ENCODE measurements at regions not wholly inside any gene's neighbourhood (a gene's known extent, or its start where the extent isn't known, plus 50 kb on each side); places are given as distances from the start of the nearest gene placed in this dataset.
"Not testable (repeated sequence)": the region's sequence is repeated elsewhere in the genome, so short reads cannot be mapped to it uniquely, and the experiment has no call there.

- no peak overlapping the region for H3K27ac ChIP-seq (ENCODE audit: low read depth, low read length)
- no peaks in the 10 kb centered on the region for H3K9me3 ChIP-seq (ENCODE audit: control insufficient read depth in 1 of 2, low read length in 2 of 2)
- Mint-ChIP-seq H3K36me3 (no peaks in the 10 kb centered on the region), H3K27ac (no peak overlapping the region), H3K27me3 (no peaks in the 10 kb centered on the region), H3K4me3 (no peak overlapping the region), H3K9me3 (peaks cover 0 to 3% (median 0%) of the 10 kb centered on the region in 8 donors), H3K4me1 (no peaks in the 10 kb centered on the region)
- H3K27me3 ChIP-seq (ENCODE audit: insufficient read depth, low read length): no peaks in the 10 kb centered on the region
- H3K36me3 ChIP-seq (ENCODE audit: insufficient read depth, low read length): no peaks in the 10 kb centered on the region
- intact Hi-C loops (cut with micrococcal nuclease): no loop called here
- H3K4me3 ChIP-seq (ENCODE audit: low read length in 2 of 2): no peak overlapping the region
- ChIA-PET CTCF (ENCODE audit: partially characterized antibody) (no interaction called here), POLR2A (ENCODE audit: partially characterized antibody) (no interaction called here)
- DNase-seq: no peak
- no peaks in the 10 kb centered on the region for H3K4me1 ChIP-seq (ENCODE audit: insufficient read depth, low read length)
Observed at GRCh38 chrX:51182545-51182944, 150.1 kb upstream of the NUDT10 start.

- no peak overlapping the region for H3K27ac ChIP-seq (ENCODE audit: low read depth, low read length)
- DNase-seq: no peak
- H3K4me1 Mint-ChIP-seq: no peaks in the 10 kb centered on the region
- H3K4me3 Mint-ChIP-seq: no peak overlapping the region
- H3K27me3 ChIP-seq (ENCODE audit: insufficient read depth, low read length): no peaks in the 10 kb centered on the region
- H3K9me3 Mint-ChIP-seq: peaks cover 0 to 32% (median 19%) of the 10 kb centered on the region in 8 donors
- no peaks in the 10 kb centered on the region for H3K27me3 Mint-ChIP-seq
- ChIA-PET CTCF (ENCODE audit: partially characterized antibody) (no interaction called here), POLR2A (ENCODE audit: partially characterized antibody) (no interaction called here)
- no peak overlapping the region for H3K27ac Mint-ChIP-seq
- H3K4me3 ChIP-seq (ENCODE audit: low read length in 2 of 2): no peak overlapping the region
- H3K36me3 ChIP-seq (ENCODE audit: insufficient read depth, low read length): no peaks in the 10 kb centered on the region
- no peaks in the 10 kb centered on the region for H3K9me3 ChIP-seq (ENCODE audit: control insufficient read depth in 1 of 2, low read length in 2 of 2)
- intact Hi-C loops (cut with micrococcal nuclease): no loop called here
- peaks cover 4 to 20% of the 10 kb centered on the region in 2 donors for H3K36me3 Mint-ChIP-seq
- H3K4me1 ChIP-seq (ENCODE audit: insufficient read depth, low read length): no peaks in the 10 kb centered on the region
Observed at GRCh38 chrX:51192104-51192503, 140.5 kb upstream of the NUDT10 start.

GRCh38 chrX:51215266-51215665 lies 117.4 kb upstream of the NUDT10 start:
- Mint-ChIP-seq H3K9me3 (peaks cover 0 to 3% (median 0%) of the 10 kb centered on the region in 8 donors), H3K4me3 (no peak overlapping the region), H3K36me3 (no peaks in the 10 kb centered on the region), H3K4me1 (no peaks in the 10 kb centered on the region), H3K27me3 (no peaks in the 10 kb centered on the region), H3K27ac (no peak overlapping the region)
- Histone ChIP-seq H3K36me3 (ENCODE audit: insufficient read depth, low read length) (no peaks in the 10 kb centered on the region), H3K9me3 (ENCODE audit: control insufficient read depth in 1 of 2, low read length in 2 of 2) (no peaks in the 10 kb centered on the region), H3K27me3 (ENCODE audit: insufficient read depth, low read length) (no peaks in the 10 kb centered on the region), H3K27ac (ENCODE audit: low read depth, low read length) (no peak overlapping the region), H3K4me1 (ENCODE audit: insufficient read depth, low read length) (no peaks in the 10 kb centered on the region), H3K4me3 (ENCODE audit: low read length in 2 of 2) (no peak overlapping the region)
- POLR2A ChIA-PET (ENCODE audit: partially characterized antibody): no interaction called here
- intact Hi-C loops (cut with micrococcal nuclease): no loop called here
- DNase-seq: no peak
- CTCF ChIA-PET (ENCODE audit: partially characterized antibody): no interaction called here

GRCh38 chrX:51215856-51216255 lies 116.8 kb upstream of the NUDT10 start:
- no peak for DNase-seq
- Histone ChIP-seq H3K4me3 (ENCODE audit: low read length in 2 of 2) (no peak overlapping the region), H3K9me3 (ENCODE audit: control insufficient read depth in 1 of 2, low read length in 2 of 2) (no peaks in the 10 kb centered on the region), H3K27me3 (ENCODE audit: insufficient read depth, low read length) (no peaks in the 10 kb centered on the region), H3K27ac (ENCODE audit: low read depth, low read length) (no peak overlapping the region), H3K36me3 (ENCODE audit: insufficient read depth, low read length) (no peaks in the 10 kb centered on the region), H3K4me1 (ENCODE audit: insufficient read depth, low read length) (no peaks in the 10 kb centered on the region)
- POLR2A ChIA-PET (ENCODE audit: partially characterized antibody): no interaction called here
- Mint-ChIP-seq H3K27me3 (no peaks in the 10 kb centered on the region), H3K4me3 (no peak overlapping the region), H3K9me3 (peaks cover 0 to 3% (median 0%) of the 10 kb centered on the region in 8 donors), H3K27ac (no peak overlapping the region), H3K36me3 (no peaks in the 10 kb centered on the region), H3K4me1 (no peaks in the 10 kb centered on the region)
- CTCF ChIA-PET (ENCODE audit: partially characterized antibody): no interaction called here
- intact Hi-C loops (cut with micrococcal nuclease): no loop called here

GRCh38 chrX:51242212-51242611 lies 90.4 kb upstream of the NUDT10 start:
- no peak overlapping the region for H3K27ac ChIP-seq (ENCODE audit: low read depth, low read length)
- POLR2A ChIA-PET (ENCODE audit: partially characterized antibody): no interaction called here
- H3K4me3 Mint-ChIP-seq: no peak overlapping the region

GRCh38 chrX:51257490-51257889 lies 75.1 kb upstream of the NUDT10 start:
- Mint-ChIP-seq H3K4me1 (no peaks in the 10 kb centered on the region), H3K27ac (no peak overlapping the region), H3K4me3 (no peak overlapping the region), H3K27me3 (no peaks in the 10 kb centered on the region), H3K36me3 (no peaks in the 10 kb centered on the region), H3K9me3 (peaks cover 0 to 10% (median 3%) of the 10 kb centered on the region in 8 donors)
- H3K4me1 ChIP-seq (ENCODE audit: insufficient read depth, low read length): no peaks in the 10 kb centered on the region
- POLR2A ChIA-PET (ENCODE audit: partially characterized antibody): no interaction called here
- no peak for DNase-seq
- H3K27me3 ChIP-seq (ENCODE audit: insufficient read depth, low read length): no peaks in the 10 kb centered on the region
- H3K27ac ChIP-seq (ENCODE audit: low read depth, low read length): no peak overlapping the region
- no peaks in the 10 kb centered on the region for H3K36me3 ChIP-seq (ENCODE audit: insufficient read depth, low read length)
- no peak overlapping the region for H3K4me3 ChIP-seq (ENCODE audit: low read length in 2 of 2)
- intact Hi-C loops (cut with micrococcal nuclease): no loop called here
- H3K9me3 ChIP-seq (ENCODE audit: control insufficient read depth in 1 of 2, low read length in 2 of 2): no peaks in the 10 kb centered on the region
- CTCF ChIA-PET (ENCODE audit: partially characterized antibody): no interaction called here

More at GRCh38 chrX:51242212-51242611, 90.4 kb upstream of the NUDT10 start:
- Mint-ChIP-seq H3K27me3 (no peaks in the 10 kb centered on the region), H3K27ac (no peak overlapping the region), H3K4me1 (peaks cover 0 to 2% (median 0%) of the 10 kb centered on the region in 4 donors), H3K36me3 (peaks cover 15 to 30% of the 10 kb centered on the region in 2 donors), H3K9me3 (peaks cover 0 to 50% (median 35%) of the 10 kb centered on the region in 8 donors)
- DNase-seq: no peak
- Histone ChIP-seq H3K4me1 (ENCODE audit: insufficient read depth, low read length) (no peaks in the 10 kb centered on the region), H3K4me3 (ENCODE audit: low read length in 2 of 2) (no peak overlapping the region), H3K36me3 (ENCODE audit: insufficient read depth, low read length) (no peaks in the 10 kb centered on the region), H3K9me3 (ENCODE audit: control insufficient read depth in 1 of 2, low read length in 2 of 2) (no peaks in the 10 kb centered on the region), H3K27me3 (ENCODE audit: insufficient read depth, low read length) (no peaks in the 10 kb centered on the region)
- intact Hi-C loops (cut with micrococcal nuclease): no loop called here
- CTCF ChIA-PET (ENCODE audit: partially characterized antibody): no interaction called here

- H3K4me1 ChIP-seq (ENCODE audit: insufficient read depth, low read length); CTCF ChIA-PET (ENCODE audit: partially characterized antibody); intact Hi-C loops (cut with micrococcal nuclease); H3K9me3 ChIP-seq (ENCODE audit: control insufficient read depth in 1 of 2, low read length in 2 of 2); POLR2A ChIA-PET (ENCODE audit: partially characterized antibody); H3K4me3 Mint-ChIP-seq; H3K27me3 Mint-ChIP-seq; H3K36me3 Mint-ChIP-seq; H3K36me3 ChIP-seq (ENCODE audit: insufficient read depth, low read length); H3K27me3 ChIP-seq (ENCODE audit: insufficient read depth, low read length); H3K27ac Mint-ChIP-seq; H3K4me3 ChIP-seq (ENCODE audit: low read length in 2 of 2); H3K4me1 Mint-ChIP-seq; H3K27ac ChIP-seq (ENCODE audit: low read depth, low read length); DNase-seq: not testable (repeated sequence)
- H3K9me3 Mint-ChIP-seq: peaks cover 0 to 13% (median 5%) of the 10 kb centered on the region in 8 donors
Observed at GRCh38 chrX:51262271-51262670, 70.4 kb upstream of the NUDT10 start.

- DNase-seq: no peak
- Mint-ChIP-seq H3K36me3 (peaks cover 0 to 3% of the 10 kb centered on the region in 2 donors), H3K4me1 (no peaks in the 10 kb centered on the region), H3K4me3 (no peak overlapping the region), H3K27ac (no peak overlapping the region), H3K9me3 (peaks cover 0 to 11% (median 1%) of the 10 kb centered on the region in 8 donors), H3K27me3 (no peaks in the 10 kb centered on the region)
- no peaks in the 10 kb centered on the region for H3K9me3 ChIP-seq (ENCODE audit: control insufficient read depth in 1 of 2, low read length in 2 of 2)
- POLR2A ChIA-PET (ENCODE audit: partially characterized antibody): no interaction called here
- H3K36me3 ChIP-seq (ENCODE audit: insufficient read depth, low read length): no peaks in the 10 kb centered on the region
- H3K27me3 ChIP-seq (ENCODE audit: insufficient read depth, low read length): no peaks in the 10 kb centered on the region
- intact Hi-C loops (cut with micrococcal nuclease): no loop called here
- H3K4me3 ChIP-seq (ENCODE audit: low read length in 2 of 2): no peak overlapping the region
- H3K4me1 ChIP-seq (ENCODE audit: insufficient read depth, low read length): no peaks in the 10 kb centered on the region
- no peak overlapping the region for H3K27ac ChIP-seq (ENCODE audit: low read depth, low read length)
- CTCF ChIA-PET (ENCODE audit: partially characterized antibody): no interaction called here
Observed at GRCh38 chrX:51272638-51273037, 60.0 kb upstream of the NUDT10 start.

All from CD4-positive, alpha-beta memory T cell (primary cell).